ENCODE measurements at regions not wholly inside any gene's neighbourhood (a gene's known extent, or its start where the extent isn't known, plus 50 kb on each side); places are given as distances from the start of the nearest gene placed in this dataset.

- DNase-seq = peak; percentile 78
Measured at GRCh38 chr14:89660166-89660565, 243.1 kb upstream of the FOXN3 start.

- no peak for DNase-seq
Measured at GRCh38 chr14:89658977-89659670, 242.1 kb upstream of the FOXN3 start.

- no peak for DNase-seq
Measured at GRCh38 chr14:89657014-89657413, 240.0 kb upstream of the FOXN3 start.

- DNase-seq = no peak
Measured at GRCh38 chr14:89654998-89655397, 238.0 kb upstream of the FOXN3 start.

- DNase-seq = no peak
Measured at GRCh38 chr14:89652352-89652751, 235.3 kb upstream of the FOXN3 start.

GRCh38 chr14:89651805-89652204 is 234.8 kb upstream of the FOXN3 start:
- DNase-seq = no peak

- no peak for DNase-seq
Measured at GRCh38 chr14:89650077-89650978, 233.3 kb upstream of the FOXN3 start.

GRCh38 chr14:89649451-89650075 is 232.5 kb upstream of the FOXN3 start:
- no peak for DNase-seq

GRCh38 chr14:89648924-89649323 is 231.9 kb upstream of the FOXN3 start:
- no peak for DNase-seq

GRCh38 chr14:89648510-89648909 is 231.5 kb upstream of the FOXN3 start:
- no peak for DNase-seq

GRCh38 chr14:89646971-89647370 is 229.9 kb upstream of the FOXN3 start:
- no peak for DNase-seq

GRCh38 chr14:89644641-89645040 is 227.6 kb upstream of the FOXN3 start:
- DNase-seq = no peak

- no peak for DNase-seq
Measured at GRCh38 chr14:89641495-89642175, 224.6 kb upstream of the FOXN3 start.

- DNase-seq = no peak
Measured at GRCh38 chr14:89640141-89640540, 223.1 kb upstream of the FOXN3 start.

- no peak for DNase-seq
Measured at GRCh38 chr14:89639687-89640086, 222.7 kb upstream of the FOXN3 start.

- no peak for DNase-seq
Measured at GRCh38 chr14:89638891-89639290, 221.9 kb upstream of the FOXN3 start.

GRCh38 chr14:89637581-89637980 is 220.5 kb upstream of the FOXN3 start:
- no peak for DNase-seq

GRCh38 chr14:89635615-89636014 is 218.6 kb upstream of the FOXN3 start:
- no peak for DNase-seq

- no peak for DNase-seq
Measured at GRCh38 chr14:89634037-89634436, 217.0 kb upstream of the FOXN3 start.

- DNase-seq = no peak
Measured at GRCh38 chr14:89630101-89630829, 213.2 kb upstream of the FOXN3 start.

GRCh38 chr14:89629383-89629782 is 212.3 kb upstream of the FOXN3 start:
- no peak for DNase-seq

- DNase-seq = no peak
Measured at GRCh38 chr14:89628521-89628920, 211.5 kb upstream of the FOXN3 start.
